WTC11 (cell line): ENCODE measurements at regions not wholly inside any gene's neighbourhood (a gene's known extent, or its start where the extent isn't known, plus 50 kb on each side); places are given as distances from the start of the nearest gene placed in this dataset.
"Not testable (repeated sequence)": the region's sequence is repeated elsewhere in the genome, so short reads cannot be mapped to it uniquely, and the experiment has no call there.

Source experiments
- ATAC-seq: fragments of 200-7000 bp; cut with Tn5 transposase; 2 replicates; pipeline ENCODE4 v1.10.0; 2021; ENCODE audit warnings: mild to moderate bottlenecking, moderate library complexity
- CTCF ChIA-PET: fragments of 300-600 bp; sonication (Branson Sonifier 250); formaldehyde crosslinking; loops from one replicate; lab custom pipeline; 2021; ENCODE audit warnings: antibody characterized with exemption; lab: Charles Lee
- POLR2A ChIA-PET: fragments of 350-600 bp; sonication (Branson Sonifier 250); formaldehyde crosslinking; loops from one replicate; lab custom pipeline; 2021; ENCODE audit warnings: antibody characterized with exemption; lab: Charles Lee
- DNase-seq: peaks from one replicate; pipeline ENCODE4 v3.0.0; 2021; ENCODE audit warnings: low spot score
- H3K27ac Mint-ChIP-seq: 2 replicates; pipeline ENCODE4 v1.8.0; 2021; ENCODE audit warnings: mixed read lengths
- H3K27me3 Mint-ChIP-seq: 2 replicates; pipeline ENCODE4 v1.8.0; 2021; ENCODE audit warnings: low read depth, mild to moderate bottlenecking, moderate library complexity, mixed read lengths
- H3K36me3 Mint-ChIP-seq: 2 replicates; pipeline ENCODE4 v1.8.0; 2021; ENCODE audit warnings: mixed read lengths
- H3K4me1 Mint-ChIP-seq: 2 replicates; pipeline ENCODE4 v1.8.0; 2022; ENCODE audit warnings: mixed read lengths
- H3K4me3 Mint-ChIP-seq: 2 replicates; pipeline ENCODE4 v1.8.0; 2021; ENCODE audit warnings: mild to moderate bottlenecking, moderate library complexity, mixed read lengths
- H3K9me3 Mint-ChIP-seq: 2 replicates; pipeline ENCODE4 v1.8.0; 2021; ENCODE audit warnings: mixed read lengths
- CREM ChIP-seq: sonication (generic); formaldehyde crosslinking; IDR thresholded peaks from 2 replicates; pipeline ENCODE4 v1.8.1; 2022; ENCODE audit warnings: mild to moderate bottlenecking, missing genetic modification reagents, moderate library complexity
- E2F4 ChIP-seq: sonication (generic); formaldehyde crosslinking; IDR thresholded peaks from 2 replicates; pipeline ENCODE4 v1.8.1; 2022; ENCODE audit warnings: low read depth, mild to moderate bottlenecking, moderate library complexity, missing genetic modification reagents, borderline replicate concordance
- E2F5 ChIP-seq: sonication (generic); formaldehyde crosslinking; IDR thresholded peaks from 2 replicates; pipeline ENCODE4 v1.8.1; 2022; ENCODE audit warnings: mild to moderate bottlenecking, moderate library complexity, missing genetic modification reagents
- FOXP1 ChIP-seq: sonication (generic); formaldehyde crosslinking; IDR thresholded peaks from 2 replicates; pipeline ENCODE4 v1.8.0; 2022; ENCODE audit warnings: missing genetic modification reagents, mild to moderate bottlenecking, moderate library complexity, borderline replicate concordance
- GRHL2 ChIP-seq: fragments of 250-450 bp; sonication (Bioruptor Pico); IDR thresholded peaks from 2 replicates; pipeline ENCODE4 v1.8.0; 2022; ENCODE audit warnings: mild to moderate bottlenecking, moderate library complexity; ENCODE audit not compliant: insufficient replicate concordance, severe bottlenecking
- MYBL2 ChIP-seq: sonication (generic); formaldehyde crosslinking; IDR thresholded peaks from 2 replicates; pipeline ENCODE4 v1.8.1; 2023; ENCODE audit warnings: mild to moderate bottlenecking, moderate library complexity, missing genetic modification reagents
- NR1H2 ChIP-seq: sonication (generic); formaldehyde crosslinking; IDR thresholded peaks from 2 replicates; pipeline ENCODE4 v1.9.0; 2021; ENCODE audit warnings: mild to moderate bottlenecking, moderate library complexity, missing genetic modification reagents
- OVOL2 ChIP-seq: fragments of 250-450 bp; sonication (Bioruptor Pico); IDR thresholded peaks from 2 replicates; pipeline ENCODE4 v1.9.0; 2021; ENCODE audit warnings: mild to moderate bottlenecking, borderline replicate concordance
- RELA ChIP-seq: sonication (generic); formaldehyde crosslinking; IDR thresholded peaks from 2 replicates; pipeline ENCODE4 v1.8.1; 2022; ENCODE audit warnings: missing genetic modification reagents, mild to moderate bottlenecking, borderline replicate concordance
- TCF7 ChIP-seq: sonication (generic); formaldehyde crosslinking; IDR thresholded peaks from 2 replicates; pipeline ENCODE4 v1.8.0; 2022; ENCODE audit warnings: mild to moderate bottlenecking, low read depth, missing genetic modification reagents, moderate library complexity
- ZNF317 ChIP-seq: sonication (generic); formaldehyde crosslinking; IDR thresholded peaks from 2 replicates; pipeline ENCODE4 v1.8.1; 2023; ENCODE audit warnings: low read depth, mild to moderate bottlenecking, moderate library complexity, missing genetic modification reagents, borderline replicate concordance
- ZNF512 ChIP-seq: sonication (generic); formaldehyde crosslinking; IDR thresholded peaks from 2 replicates; pipeline ENCODE4 v1.8.1; 2022; ENCODE audit warnings: missing genetic modification reagents, borderline replicate concordance
- ZNF671 ChIP-seq: fragments of 250-450 bp; sonication (Bioruptor Pico); IDR thresholded peaks from 2 replicates; pipeline ENCODE4 v1.8.0; 2021; ENCODE audit warnings: mild to moderate bottlenecking
- TF ChIP-seq, protein P1 (sequence below): sonication (generic); formaldehyde crosslinking; IDR thresholded peaks from 2 replicates; pipeline ENCODE4 v1.8.0; 2023; ENCODE audit warnings: missing genetic modification reagents
- TF ChIP-seq, protein P2 (sequence below): sonication (generic); formaldehyde crosslinking; IDR thresholded peaks from 2 replicates; pipeline ENCODE4 v1.8.1; 2022; ENCODE audit warnings: low read depth, missing genetic modification reagents, borderline replicate concordance
- TF ChIP-seq, protein P3 (sequence below): fragments of 250-450 bp; sonication (Bioruptor Pico); conservative IDR thresholded peaks from 2 replicates; pipeline ENCODE4 v1.9.0; 2021; ENCODE audit warnings: mild to moderate bottlenecking

DNA sequence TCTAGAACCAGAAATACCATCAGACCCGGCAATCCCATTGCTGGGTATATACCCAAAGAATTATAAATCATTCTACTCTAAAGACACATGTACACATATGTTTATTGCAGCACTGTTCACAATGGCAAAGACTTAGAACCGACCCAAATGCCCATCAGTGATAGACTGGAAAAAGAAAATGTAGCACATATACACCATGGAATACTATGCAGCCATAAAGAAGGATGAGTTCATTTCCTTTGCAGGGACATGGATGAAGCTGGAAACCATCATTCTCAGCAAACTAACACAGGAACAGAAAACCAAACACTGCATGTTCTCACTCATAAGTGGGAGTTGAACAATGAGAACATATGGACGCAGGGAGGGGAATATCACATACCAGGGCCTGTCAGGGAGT, 64.2 kb upstream of the ADTRP start:
- H3K27ac Mint-ChIP-seq, ATAC-seq, H3K4me3 Mint-ChIP-seq, DNase-seq, H3K27me3 Mint-ChIP-seq, H3K4me1 Mint-ChIP-seq, POLR2A ChIA-PET, CTCF ChIA-PET: not testable (repeated sequence)
- Mint-ChIP-seq H3K36me3 (peaks cover 17% of the 10 kb centered on the region), H3K9me3 (peaks cover 55% of the 10 kb centered on the region)

DNA sequence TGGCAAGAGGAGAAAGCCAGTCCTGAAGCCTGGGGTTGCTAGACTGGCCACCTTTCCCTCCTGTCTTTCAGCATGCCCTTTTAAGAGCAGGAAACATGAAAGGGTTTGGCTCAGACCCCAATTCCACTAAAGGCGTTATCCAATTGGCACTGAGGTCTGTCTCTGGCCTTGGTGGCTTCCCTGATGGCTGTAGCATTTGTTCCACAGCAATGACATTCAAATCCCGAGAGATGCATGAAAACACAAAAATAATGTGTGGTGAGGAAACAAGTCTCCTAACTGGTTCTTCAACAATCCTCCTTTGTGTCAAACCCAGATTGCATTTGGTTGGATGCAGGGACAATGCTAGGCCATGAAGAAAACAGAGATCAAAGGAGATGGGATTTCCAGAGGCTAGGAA, 56.5 kb upstream of the ADTRP start:
- CTCF ChIA-PET, result no interaction called here
- no peak overlapping the region for H3K4me3 Mint-ChIP-seq
- H3K36me3 Mint-ChIP-seq, result peaks cover 23% of the 10 kb centered on the region
- peaks cover 11% of the 10 kb centered on the region for H3K4me1 Mint-ChIP-seq
- no peak overlapping the region for H3K27ac Mint-ChIP-seq
- TF ChIP-seq, protein P1, sequence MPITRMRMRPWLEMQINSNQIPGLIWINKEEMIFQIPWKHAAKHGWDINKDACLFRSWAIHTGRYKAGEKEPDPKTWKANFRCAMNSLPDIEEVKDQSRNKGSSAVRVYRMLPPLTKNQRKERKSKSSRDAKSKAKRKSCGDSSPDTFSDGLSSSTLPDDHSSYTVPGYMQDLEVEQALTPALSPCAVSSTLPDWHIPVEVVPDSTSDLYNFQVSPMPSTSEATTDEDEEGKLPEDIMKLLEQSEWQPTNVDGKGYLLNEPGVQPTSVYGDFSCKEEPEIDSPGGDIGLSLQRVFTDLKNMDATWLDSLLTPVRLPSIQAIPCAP, result no peak
- TF ChIP-seq NR1H2 (CRISPR knock-in tag), result no peak
- TF ChIP-seq ZNF512, result no peak
- TF ChIP-seq E2F5, result no peak
- TF ChIP-seq, protein P2, sequence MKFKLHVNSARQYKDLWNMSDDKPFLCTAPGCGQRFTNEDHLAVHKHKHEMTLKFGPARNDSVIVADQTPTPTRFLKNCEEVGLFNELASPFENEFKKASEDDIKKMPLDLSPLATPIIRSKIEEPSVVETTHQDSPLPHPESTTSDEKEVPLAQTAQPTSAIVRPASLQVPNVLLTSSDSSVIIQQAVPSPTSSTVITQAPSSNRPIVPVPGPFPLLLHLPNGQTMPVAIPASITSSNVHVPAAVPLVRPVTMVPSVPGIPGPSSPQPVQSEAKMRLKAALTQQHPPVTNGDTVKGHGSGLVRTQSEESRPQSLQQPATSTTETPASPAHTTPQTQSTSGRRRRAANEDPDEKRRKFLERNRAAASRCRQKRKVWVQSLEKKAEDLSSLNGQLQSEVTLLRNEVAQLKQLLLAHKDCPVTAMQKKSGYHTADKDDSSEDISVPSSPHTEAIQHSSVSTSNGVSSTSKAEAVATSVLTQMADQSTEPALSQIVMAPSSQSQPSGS, result no peak
- TF ChIP-seq, protein P3, sequence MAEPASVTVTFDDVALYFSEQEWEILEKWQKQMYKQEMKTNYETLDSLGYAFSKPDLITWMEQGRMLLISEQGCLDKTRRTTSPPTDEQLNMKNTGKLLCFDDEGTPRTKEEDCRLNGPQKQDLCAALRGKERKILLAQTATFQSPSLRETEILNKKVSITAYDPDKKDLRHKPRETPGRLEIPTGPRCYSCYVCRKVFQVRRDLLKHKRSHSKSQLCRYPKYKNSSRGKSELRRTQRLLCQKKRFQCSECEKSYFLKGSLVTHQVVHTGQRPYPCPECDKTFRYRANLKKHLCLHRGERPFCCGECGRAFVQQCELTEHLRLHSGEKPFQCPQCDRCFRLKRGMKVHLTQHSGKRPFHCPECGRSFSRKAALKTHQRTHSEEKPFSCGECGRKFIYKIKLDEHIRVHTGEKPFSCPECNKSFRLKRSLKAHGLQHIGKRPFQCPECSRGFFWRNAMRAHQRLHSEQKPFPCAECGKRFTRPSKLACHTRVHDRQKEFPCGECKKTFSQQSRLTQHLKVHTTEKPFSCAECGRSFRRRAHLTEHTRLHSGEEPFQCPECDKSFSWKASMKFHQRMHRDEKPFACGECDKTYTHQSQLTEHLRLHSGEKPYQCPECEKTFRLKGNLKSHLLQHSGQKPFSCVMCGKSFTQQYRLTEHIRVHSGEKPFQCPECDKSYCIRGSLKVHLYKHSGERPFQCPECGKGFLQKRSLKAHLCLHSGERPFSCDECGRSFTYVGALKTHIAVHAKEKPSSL (CRISPR knock-in tag), result no peak
- no peak for TF ChIP-seq CREM
- no peak for TF ChIP-seq FOXP1 (CRISPR knock-in tag)
- TF ChIP-seq E2F4, result no peak
- peaks cover 30% of the 10 kb centered on the region for H3K9me3 Mint-ChIP-seq
- POLR2A ChIA-PET, result no interaction called here
- DNase-seq (no peak), ATAC-seq (no peak)
- no peaks in the 10 kb centered on the region; the same call in 1 of the 2 replicates for H3K27me3 Mint-ChIP-seq

DNA sequence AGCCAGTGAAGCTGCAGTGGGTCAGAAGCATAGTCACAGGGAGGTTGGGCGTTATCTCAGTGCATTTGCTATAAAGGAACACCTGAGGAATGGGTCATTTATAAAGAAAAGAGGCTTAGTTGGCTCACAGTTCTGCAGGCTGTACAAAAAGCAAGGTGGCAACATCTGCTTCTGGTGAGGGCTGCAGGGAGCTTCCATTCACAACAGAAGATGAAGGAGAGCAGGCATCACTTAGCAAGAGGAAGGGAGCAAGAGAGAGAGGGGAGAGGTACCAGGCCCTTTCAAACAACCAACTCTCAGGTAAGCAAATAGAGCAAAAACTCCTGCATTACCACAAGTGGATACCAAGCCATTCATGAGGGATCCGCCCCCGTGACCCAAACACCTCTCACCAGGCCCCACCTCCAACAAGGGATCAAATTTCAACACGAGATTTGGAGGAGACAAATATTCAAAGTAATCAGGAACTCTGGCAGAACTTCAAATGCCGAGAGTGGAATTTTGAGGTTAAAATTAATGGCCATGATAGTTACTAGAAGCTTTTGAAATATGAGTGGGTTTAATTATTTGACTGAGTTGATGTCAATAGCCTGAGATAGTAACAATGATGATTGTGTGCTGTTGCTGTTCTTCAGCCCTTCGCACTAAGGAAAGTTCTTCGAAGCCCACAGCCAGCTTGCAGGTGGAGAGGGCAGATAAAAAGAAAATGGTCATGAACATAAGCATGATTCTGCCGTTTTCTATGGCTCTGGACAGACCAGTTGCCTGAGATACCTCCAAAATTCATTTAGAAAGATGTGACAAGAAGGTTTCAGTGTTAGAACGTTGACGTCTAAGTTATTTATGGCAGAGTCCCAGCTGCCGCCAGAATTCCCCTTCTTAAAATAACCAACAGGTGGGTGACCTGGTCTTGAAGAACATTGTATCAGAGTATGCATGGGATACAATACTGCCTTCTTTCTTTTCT, 55.3 kb upstream of the ADTRP start:
- DNase-seq (peak; percentile 24), ATAC-seq (peak; percentile 58)
- Mint-ChIP-seq H3K27ac (no peak overlapping the region), H3K4me1 (peaks cover 11% of the 10 kb centered on the region), H3K36me3 (peaks cover 15% of the 10 kb centered on the region), H3K4me3 (no peak overlapping the region), H3K9me3 (peaks cover 20% of the 10 kb centered on the region), H3K27me3 (no peaks in the 10 kb centered on the region)
- TF ChIP-seq GRHL2 (CRISPR knock-in tag), result no peak
- TF ChIP-seq ZNF671 (CRISPR knock-in tag), result no peak
- TF ChIP-seq OVOL2, result no peak
- no peak for TF ChIP-seq MYBL2 (CRISPR knock-in tag)
- no peak for TF ChIP-seq TCF7 (CRISPR knock-in tag)
- TF ChIP-seq ZNF317, result no peak
- no peak for TF ChIP-seq RELA (CRISPR knock-in tag)
- CTCF ChIA-PET, result no interaction called here
- POLR2A ChIA-PET, result no interaction called here
